ENCODE measurements at regions not wholly inside any gene's neighbourhood (a gene's known extent, or its start where the extent isn't known, plus 50 kb on each side); places are given as distances from the start of the nearest gene placed in this dataset.

DNA sequence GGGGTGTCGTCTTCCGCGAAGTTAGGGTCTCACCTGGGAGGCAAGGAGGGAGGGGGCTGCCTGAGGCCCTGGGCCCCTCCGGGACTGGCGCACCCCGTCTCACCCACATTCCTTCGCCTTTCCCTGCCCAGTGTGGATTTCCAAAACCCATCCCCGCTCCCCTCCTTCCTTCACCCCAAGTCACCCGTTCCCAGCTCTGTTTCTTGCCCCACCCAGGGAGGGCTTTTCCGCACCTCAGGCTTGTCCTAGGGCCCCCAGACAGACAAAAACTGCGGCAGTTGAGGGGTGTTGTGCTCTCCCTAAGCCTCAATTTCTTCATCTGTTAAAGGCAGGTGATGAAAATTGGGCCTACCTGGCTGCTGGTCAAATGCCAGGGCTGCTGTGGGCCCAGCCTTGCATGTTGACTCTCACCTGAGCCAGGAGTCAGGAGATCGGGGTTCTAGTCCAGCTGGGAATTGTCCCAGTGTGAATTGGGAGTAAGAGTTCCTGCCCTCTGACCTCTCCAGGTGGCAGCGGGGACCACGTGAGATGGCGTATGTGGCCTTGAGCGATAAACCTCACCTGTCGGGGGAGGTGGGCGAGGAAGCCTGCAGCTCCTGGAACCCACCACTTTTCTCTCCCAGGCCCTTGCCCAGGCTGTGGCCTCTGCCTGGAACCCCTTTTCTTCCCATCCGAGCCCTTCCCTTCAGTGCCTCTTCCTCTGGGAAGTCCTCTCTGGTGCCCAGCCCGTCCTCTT is 143.4 kb upstream of the IER5L start:
- TF ChIP-seq, protein P1, sequence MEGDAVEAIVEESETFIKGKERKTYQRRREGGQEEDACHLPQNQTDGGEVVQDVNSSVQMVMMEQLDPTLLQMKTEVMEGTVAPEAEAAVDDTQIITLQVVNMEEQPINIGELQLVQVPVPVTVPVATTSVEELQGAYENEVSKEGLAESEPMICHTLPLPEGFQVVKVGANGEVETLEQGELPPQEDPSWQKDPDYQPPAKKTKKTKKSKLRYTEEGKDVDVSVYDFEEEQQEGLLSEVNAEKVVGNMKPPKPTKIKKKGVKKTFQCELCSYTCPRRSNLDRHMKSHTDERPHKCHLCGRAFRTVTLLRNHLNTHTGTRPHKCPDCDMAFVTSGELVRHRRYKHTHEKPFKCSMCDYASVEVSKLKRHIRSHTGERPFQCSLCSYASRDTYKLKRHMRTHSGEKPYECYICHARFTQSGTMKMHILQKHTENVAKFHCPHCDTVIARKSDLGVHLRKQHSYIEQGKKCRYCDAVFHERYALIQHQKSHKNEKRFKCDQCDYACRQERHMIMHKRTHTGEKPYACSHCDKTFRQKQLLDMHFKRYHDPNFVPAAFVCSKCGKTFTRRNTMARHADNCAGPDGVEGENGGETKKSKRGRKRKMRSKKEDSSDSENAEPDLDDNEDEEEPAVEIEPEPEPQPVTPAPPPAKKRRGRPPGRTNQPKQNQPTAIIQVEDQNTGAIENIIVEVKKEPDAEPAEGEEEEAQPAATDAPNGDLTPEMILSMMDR (IDR thresholded peaks at IDR 0.05), result no peak
- TF ChIP-seq POLR2A (IDR thresholded peaks at IDR 0.05), result no peak
